EH (cell line): ENCODE measurements at regions not wholly inside any gene's neighbourhood (a gene's known extent, or its start where the extent isn't known, plus 50 kb on each side); places are given as distances from the start of the nearest gene placed in this dataset.
"Not testable (repeated sequence)": the region's sequence is repeated elsewhere in the genome, so short reads cannot be mapped to it uniquely, and the experiment has no call there.

Source experiments
- DNase-seq: peaks from one replicate; pipeline ENCODE4 v3.0.0-alpha.2; 2015; ENCODE audit warnings: low read depth

- DNase-seq = no peak
Measured at GRCh38 chr14:55979096-55979495, 139.1 kb upstream of the PELI2 start.

DNA sequence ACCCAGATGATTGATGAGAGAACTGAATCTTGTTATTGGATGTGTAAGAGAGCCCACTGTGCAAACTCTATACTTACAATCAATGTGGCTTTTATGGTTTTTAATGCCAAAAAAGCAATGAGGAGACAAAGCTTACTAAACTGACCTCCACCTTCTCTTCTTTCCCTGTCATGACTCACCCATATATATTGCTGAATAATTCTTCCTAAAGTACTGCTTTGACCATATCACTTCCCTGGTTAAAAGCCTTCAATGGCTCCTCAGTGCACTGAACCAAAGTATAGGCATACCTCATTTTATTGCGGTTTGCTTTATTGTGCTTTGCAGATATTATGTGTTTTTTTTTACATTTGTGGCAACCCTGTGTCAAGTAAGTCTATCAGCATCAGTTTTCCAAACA lies 138.4 kb upstream of the PELI2 start:
- no peak for DNase-seq

DNA sequence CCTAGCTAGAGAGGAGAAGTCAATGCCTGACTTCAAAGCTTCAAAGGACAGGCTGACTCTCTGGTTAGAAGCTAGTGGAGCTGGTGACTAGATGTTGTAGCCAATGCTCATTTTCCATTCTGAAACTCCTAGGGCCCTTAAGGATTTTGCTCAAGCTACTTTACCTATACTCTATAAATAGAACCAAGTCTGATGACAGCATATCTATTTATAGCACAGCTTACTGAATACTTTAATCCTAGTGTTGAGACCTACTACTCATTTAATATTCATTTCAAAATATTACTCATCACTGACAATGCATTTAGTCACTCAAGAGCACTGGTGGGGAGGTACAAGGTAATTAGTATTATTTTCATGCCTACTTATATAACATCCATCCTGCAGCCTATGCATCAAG lies 137.2 kb upstream of the PELI2 start:
- DNase-seq = no peak

DNA sequence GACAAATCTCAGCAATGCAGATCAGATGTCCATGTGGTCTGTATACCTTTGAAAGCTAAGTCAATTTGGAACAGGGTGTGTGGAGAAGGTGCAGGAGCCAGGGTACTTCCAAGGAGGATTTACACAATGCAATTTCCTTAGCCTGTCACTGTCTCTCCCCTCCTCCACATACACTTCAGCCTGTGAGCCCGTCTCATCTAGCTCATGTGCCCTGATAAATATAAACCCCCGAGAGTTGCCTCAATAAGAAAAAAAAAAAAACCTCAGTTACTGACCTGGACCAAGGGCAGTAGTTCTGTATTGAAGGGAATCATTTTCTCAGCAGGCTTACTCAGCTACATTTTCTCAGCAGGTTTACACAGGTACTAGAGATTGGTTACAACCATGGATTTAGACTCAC lies 132.1 kb upstream of the PELI2 start:
- DNase-seq = no peak

DNA sequence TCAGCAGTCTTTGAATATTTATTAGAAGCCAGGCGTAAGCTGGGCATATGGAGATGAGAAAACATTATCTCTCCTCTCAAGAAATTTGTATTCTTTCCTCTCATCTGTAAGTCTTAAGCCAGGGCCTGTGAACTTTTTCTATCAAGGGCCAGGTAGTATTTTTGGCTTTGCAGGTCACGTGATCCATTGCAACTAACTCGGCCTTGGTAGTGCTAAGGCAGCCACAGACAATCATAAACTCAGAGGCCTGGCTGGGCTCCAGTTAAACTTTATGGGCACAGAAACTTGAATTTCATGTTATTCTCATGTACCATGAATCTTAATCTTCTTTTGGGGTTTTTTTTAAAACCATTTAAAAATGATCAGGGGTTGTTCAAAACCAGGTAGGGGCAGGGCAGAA lies 117.4 kb upstream of the PELI2 start:
- DNase-seq = no peak

DNA sequence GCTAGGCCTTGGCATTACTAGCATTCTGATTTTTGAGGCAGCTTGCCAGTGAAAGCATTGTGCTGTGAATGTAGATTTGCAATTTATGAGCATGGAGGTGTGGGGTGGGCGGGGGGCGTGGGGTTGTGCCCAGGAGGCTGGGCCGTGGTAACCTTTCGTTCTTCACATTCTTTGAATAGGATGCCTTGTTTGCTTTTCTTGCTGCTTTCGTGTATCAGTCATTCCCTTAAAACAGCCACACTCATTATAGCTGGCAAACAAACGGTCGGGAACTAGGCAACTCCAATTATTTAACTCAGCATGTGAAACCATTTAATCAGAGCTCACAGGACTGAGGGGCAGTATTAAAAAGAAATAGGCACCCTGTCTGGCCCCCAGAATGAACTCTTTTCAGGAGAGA lies 115.9 kb upstream of the PELI2 start:
- peak; percentile 74 for DNase-seq

DNA sequence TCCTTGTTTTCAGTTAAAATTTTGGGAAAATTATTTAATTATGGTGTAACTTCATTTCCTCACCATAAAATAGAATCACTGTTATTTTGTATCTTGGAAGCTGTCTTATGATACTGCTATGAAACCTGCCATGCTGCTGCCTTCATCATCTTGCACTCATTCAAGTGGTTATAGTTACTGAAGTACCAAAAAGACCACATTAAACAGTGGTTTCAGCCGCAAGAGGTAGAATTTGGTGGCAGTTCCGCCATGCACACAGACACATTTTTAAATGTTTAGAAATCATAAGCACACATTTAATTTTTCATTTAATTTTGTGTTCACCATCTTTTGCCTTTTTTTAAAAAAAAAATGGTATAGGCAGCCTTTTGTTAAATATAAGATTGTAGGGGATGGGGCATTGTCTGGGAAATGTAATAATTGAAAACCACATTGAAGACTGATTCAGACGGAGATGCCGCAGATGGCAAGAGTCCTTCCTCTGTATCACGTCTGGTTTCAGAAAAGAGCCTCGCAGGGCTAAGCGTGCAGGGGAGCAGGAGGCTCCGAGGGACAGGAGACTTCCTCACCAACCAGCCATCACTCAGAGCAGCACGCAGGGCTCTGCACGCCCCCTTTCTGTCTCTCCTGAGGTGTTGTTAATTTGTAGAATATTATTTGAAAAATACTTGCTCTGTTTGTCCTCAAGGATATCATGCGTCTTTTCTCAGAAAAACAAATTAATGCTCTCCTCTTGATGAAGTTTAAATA lies 115.2 kb upstream of the PELI2 start:
- DNase-seq = no peak

DNA sequence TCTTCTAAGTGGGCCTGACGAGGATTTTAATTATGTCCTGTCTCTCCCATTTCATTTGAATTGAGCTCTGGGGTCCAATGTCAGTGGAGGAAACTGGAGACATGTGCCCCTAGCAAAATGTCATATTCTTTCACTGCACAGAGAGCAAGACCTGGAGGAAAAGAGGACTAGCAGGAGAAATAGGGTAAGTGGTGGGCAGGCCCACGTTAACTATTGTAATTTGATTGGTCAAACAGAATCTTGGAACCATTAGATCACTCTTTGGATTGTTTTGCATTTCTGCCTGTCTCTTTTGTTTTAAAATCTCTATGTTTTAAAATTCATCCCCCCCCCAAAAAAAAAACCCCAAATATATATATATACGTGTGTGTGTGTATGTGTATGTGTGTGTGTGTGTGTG lies 113.9 kb upstream of the PELI2 start:
- DNase-seq = no peak

DNA sequence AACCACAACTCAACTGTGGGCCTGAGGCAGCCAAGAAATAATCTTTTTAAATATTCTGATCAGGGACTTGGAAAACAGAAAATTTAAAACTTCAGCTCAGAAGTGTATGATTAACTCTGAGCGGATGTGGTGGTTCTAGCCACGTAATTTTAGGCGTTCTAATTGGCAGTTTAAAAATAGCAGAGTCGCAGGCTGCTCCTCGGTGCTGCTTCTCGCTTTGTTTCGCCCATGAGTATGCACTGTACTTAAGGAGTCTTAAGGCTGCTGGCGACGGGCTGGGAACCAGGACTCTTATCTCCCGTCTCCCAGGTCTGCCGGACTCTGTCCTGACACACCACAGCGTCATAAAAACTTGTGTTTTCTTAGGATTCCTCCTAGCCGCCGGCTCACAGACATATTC lies 113.4 kb upstream of the PELI2 start:
- peak; percentile 88 for DNase-seq

GRCh38 chr14:56005191-56006053 lies 112.8 kb upstream of the PELI2 start:
- DNase-seq = peak; percentile 80

DNA sequence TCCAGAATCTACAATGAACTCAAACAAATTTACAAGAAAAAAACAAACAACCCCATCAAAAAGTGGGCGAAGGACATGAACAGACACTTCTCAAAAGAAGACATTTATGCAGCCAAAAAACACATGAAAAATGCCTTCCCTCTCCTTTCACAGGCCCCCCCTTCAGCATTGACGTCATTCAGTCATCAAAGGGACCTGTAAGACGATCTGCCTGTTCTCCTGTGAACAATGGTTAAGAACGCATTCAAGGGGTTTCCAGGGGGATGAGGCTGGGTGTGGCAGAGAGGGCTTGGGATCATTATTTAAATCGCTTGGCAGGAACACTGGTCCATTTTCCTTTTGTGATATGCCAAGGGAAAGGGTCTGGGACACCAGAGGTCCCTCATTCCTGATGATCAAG lies 110.7 kb upstream of the PELI2 start:
- not testable (repeated sequence) for DNase-seq

- no peak for DNase-seq
Measured at GRCh38 chr14:56008150-56008549, 110.1 kb upstream of the PELI2 start.

GRCh38 chr14:56008661-56009060 lies 109.5 kb upstream of the PELI2 start:
- not testable (repeated sequence) for DNase-seq

GRCh38 chr14:56023661-56024081 lies 94.5 kb upstream of the PELI2 start:
- no peak for DNase-seq

DNA sequence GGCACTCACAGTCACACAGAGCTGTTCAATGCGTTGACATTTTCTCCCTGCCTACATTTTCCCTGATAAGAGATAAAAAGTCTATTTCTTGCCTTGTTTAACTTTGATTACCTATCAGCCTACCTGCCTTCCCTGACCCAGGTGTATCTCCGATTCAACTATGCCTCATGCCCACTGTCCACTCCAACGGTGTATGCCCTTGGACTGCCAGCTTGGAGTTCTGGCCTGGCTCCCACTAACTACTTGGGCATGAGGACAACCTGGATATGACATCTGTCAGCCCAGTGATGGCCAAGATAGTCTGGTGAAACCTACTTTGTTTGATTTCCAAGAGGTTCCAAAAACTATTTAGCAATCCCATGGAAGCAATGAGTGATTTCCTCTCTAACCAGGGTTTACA lies 93.0 kb upstream of the PELI2 start:
- DNase-seq = no peak

- no peak for DNase-seq
Measured at GRCh38 chr14:56026506-56026905, 91.7 kb upstream of the PELI2 start.

- no peak for DNase-seq
Measured at GRCh38 chr14:56027421-56027820, 90.8 kb upstream of the PELI2 start.

DNA sequence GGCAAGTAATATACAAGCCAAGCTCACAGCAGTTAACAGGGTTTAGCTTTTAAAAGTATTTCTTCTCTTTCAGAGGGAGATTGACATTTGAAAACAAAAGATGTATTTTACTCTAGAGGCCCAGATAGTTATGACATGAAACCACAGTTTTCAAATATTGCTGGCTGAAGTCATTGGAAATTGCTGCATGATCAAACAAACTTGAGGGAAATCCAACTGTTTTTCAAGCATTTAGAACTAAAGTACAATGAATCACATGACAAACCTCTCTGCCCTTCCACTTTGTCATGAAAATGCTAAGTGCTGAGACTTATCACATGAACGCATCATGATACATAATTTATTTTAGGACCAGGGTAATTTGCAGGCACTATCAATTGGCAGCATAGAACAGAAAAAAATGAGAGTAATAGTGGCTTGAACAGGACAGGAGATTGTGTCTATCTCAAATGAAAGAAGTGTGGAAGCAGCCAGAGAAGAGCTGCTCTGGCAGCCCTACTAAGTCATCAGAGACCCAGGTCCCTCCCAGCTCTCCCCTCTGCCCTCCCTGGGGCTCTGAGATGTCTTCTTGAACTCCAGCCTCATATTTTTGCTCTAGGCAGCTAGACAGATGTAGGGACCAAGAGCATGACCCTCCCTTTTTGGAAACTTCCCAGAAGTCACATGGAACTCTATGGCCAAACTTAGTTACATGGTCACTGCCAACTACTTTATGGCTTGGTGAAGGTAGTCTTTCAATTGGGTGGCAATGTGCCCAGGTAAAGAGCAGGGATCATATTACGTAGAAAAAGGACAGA lies 90.1 kb upstream of the PELI2 start:
- DNase-seq = no peak

- peak; percentile 16 for DNase-seq
Measured at GRCh38 chr14:56036353-56036752, 81.9 kb upstream of the PELI2 start.

DNA sequence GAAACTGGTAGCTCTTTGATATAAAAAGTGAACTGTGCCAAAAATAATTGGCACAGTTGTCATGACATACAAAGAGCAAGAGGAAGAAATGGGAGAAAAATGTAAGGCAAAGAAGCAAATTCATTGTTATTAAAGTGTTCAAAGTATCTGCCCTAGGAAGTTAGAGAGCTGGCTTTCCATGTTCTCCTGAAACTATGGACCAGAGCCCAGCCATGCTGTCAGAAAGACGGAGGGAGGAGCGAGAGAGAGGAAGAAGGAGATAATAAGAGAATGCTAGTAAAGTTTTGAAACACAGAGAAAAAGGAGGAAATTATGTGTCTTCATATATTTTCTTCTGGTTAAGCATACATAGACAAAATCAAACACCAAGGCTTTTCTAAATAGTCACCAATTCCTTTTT lies 78.1 kb upstream of the PELI2 start:
- no peak for DNase-seq

- DNase-seq = no peak
Measured at GRCh38 chr14:56044196-56044595, 74.0 kb upstream of the PELI2 start.

DNA sequence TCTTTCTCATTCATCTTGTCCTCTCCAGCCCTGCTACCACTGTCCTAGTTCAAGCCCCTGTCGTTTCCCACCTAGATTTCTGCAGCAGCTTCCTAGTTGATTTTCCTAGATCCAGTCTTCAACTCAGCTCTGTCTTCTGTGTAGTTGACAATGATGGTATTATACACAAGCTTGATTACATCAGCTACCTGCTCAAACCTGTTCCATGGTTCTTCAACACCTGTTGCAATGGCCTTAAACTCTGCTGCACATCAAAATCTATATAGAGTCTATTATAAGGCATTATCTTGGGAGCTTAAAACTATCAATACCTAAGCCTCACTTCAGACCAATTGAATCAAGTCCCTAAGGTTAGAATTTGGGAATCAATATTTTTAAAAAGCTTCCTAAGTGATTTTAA lies 71.7 kb upstream of the PELI2 start:
- no peak for DNase-seq

DNA sequence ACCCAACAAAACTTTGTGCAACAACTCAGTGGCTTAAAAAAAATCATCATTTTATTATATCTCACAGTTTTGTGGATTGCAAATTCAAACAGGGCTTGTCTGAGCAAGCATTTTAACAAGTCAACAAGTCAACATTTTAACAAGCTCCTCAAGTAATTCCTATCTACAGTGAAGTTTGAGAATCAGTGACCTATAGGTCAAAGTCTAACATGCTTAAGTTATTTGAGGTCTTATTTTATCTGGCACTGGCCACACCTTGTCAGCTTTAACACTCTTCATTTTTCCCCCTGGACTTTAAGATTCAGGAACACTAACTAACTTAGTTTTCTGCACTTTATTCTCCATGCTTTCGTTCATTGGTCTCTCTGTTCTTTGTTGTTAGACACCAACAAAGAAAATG lies 71.2 kb upstream of the PELI2 start:
- no peak for DNase-seq
